HG03097 (cell line): ENCODE measurements at regions not wholly inside any gene's neighbourhood (a gene's known extent, or its start where the extent isn't known, plus 50 kb on each side); places are given as distances from the start of the nearest gene placed in this dataset.
"Not testable (repeated sequence)": the region's sequence is repeated elsewhere in the genome, so short reads cannot be mapped to it uniquely, and the experiment has no call there.

Experiments used
- ATAC-seq: cut with Tn5 transposase; IDR thresholded peaks from one replicate; pipeline ENCODE4 v1.9.1; 2021; ENCODE audit not compliant: unreplicated experiment, low FRiP score

DNA sequence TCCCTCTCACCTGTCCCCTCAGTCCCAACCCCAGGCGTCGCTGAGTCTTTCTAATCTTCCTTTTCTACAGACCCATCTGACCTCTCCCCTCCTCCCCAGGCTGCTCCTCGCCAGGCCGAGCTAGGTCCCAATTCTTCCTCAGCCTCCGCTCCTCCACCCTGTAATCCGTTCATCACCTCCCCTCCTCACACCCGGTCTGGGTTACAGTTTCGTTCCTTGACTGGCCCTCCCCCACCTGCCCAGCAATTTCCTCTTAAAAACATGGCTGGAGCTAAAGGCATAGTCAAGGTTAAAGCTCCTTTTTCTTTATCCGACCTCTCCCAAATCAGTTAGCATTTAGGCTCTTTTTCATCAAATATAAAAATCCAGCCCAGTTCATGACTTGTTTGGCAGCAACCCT lies 262.0 kb downstream of the SMARCA2 start:
- ATAC-seq: not testable (repeated sequence)

DNA sequence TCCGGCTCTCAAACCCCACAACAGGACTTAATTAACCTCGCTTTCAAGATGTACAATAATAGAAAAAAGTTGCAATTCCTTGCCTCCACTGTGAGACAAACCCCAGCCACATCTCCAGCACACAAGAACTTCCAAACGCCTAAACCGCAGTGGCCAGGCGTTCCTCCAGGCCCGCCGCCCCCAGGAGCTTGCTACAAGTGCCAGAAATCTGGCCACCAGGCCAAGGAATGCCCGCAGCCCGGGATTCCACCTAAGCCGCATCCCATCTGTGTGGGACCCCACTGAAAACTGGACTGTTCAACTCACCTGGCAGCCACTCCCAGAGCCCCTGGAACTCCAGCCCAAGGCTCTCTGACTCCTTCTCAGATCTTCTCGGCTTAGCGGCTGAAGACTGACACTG lies 262.5 kb downstream of the SMARCA2 start:
- not testable (repeated sequence) for ATAC-seq

DNA sequence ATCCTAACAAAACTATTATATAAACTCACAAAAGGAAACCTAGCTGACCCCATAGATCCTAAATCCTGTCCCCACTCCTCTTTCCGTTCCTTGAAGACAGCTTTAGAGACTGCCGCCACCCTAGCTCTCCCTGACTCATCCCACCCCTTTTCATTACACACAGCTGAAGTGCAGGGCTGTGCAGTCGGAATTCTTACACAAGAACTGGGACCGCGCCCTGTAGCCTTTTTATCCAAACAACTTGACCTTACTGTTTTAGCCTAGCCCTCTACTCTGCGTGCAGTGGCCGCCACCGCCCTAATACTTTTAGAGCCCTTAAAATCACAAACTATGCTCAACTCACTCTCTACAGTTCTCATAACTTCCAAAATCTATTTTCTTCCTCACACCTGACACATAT lies 264.0 kb downstream of the SMARCA2 start:
- not testable (repeated sequence) for ATAC-seq

DNA sequence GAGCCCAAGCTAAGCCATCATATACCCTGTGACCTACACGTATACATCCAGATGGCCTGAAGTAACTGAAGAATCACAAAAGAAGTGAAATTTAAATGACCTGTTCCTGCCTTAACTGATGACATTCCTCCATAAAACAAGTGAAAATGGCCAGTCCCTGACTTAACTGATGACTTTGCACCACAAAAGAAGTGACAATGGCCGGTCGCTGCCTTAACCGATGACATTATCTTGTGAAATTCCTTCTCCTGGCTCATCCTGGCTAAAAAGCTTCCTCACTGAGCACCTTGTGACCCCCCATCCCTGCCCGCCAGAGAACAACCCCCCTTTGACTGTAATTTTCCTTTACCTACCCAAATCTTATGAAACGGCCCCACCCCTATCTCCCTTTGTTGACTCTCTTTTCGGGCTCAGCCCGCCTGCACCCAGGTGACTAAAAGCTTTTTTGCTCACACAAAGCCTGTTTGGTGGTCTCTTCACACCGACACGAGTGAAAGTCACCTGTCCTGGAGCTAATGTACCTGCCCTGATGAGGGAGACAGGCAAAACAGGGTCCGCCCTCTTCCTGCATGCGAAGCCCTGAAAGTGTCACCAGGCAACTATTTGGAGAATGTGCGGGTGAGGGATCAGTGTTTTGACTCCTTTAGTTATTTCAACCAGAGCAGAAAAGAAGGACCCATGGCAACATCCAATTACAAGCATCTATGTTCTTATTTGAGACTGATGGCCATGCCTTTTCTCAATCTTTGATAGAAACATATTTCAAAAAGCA lies 266.1 kb downstream of the SMARCA2 start:
- ATAC-seq: no peak

DNA sequence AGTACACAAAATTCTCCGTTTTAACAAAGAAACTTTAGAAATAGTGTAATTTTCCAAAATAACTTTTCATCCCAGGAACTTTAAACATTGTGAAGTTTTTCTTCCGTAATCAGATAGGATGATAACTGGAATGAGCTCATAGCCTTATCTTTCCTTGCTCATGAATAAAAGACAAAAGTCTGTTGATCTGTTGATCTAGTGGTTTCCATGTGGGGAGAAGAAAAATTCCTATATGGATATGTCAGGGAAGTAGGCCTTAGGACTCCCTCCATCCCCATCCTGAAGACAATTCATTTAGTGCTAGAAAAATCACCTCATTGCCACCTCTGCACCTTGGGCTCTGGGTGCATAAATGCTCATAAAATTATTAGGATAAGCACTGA lies 266.6 kb downstream of the SMARCA2 start:
- ATAC-seq: no peak

DNA sequence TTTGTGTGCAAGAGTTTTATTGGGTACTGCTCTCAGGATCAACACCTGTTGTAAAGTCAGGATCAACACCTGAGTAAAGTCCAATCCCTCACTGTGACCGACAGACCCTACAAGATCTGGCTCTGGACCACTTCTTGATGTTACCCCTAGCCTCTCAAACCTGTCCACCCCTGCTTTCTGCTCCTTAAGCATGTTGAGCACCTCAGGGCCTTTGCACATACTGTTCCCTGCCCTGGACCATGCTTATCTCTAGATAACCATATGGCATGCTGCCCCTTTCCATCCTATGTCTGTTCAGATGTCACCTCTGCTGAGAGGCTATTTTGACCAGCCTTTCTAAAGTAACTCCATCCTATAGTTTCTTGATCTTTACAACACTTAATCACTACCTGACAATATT lies 269.6 kb downstream of the SMARCA2 start:
- no peak for ATAC-seq

DNA sequence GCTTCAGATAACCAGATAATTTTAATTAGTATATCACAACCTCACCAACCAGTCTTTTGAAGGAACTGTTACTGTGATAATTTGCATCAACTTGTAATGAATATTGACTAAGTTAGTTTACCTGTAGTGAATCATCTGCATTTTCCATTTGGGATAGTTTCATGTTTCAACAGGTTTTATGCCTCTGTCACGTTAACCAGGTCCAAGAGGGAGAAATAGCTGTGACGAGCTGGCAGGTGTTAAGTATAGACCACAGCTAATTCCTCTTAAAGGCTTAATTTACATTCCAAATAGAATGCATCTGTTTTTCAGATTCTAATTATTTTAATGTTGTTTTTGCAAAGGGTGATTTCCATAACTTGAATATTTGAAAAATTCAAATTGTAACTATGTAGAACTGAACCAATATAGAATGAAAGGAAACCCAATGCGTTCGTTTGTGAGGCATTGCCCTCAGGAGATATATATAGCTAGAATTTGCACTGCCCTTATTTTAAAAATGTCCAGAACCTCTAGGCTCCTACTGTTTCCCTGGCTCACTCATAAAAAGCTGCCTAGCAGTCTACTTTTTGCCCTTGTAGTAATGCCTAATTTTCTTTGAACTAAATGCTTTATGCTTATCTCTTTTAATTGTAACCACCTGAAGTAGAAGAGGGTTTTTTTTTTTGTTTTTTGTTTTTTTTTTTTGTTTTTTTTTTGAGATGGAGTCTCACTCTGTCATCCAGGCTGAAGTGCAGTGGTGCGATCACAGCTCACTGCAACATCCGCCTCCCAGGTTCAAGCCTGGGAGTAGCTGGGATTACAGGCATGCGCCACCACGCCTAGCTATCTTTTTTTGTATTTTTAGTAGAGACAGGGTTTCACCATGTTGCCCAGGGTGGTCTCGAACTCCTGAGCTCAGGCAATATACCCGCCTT lies 270.5 kb downstream of the SMARCA2 start:
- ATAC-seq: no peak

DNA sequence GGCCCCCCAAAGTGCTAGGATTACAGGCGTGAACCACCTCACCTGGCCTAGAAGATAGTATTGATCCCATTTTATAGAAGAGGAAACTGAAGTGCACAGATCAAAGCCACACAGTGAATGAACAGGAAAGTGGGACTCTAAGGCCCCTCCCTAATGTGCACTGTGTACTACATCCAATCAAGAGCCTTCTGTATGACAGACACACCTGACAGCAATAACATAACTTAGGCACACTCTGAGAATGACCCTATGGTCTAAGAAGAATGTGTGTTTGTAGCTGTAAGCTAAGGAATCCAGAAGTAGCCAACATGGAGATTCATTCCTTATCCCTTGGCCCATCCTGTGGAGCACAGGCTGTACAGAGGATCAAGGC lies 271.2 kb downstream of the SMARCA2 start:
- ATAC-seq: no peak

DNA sequence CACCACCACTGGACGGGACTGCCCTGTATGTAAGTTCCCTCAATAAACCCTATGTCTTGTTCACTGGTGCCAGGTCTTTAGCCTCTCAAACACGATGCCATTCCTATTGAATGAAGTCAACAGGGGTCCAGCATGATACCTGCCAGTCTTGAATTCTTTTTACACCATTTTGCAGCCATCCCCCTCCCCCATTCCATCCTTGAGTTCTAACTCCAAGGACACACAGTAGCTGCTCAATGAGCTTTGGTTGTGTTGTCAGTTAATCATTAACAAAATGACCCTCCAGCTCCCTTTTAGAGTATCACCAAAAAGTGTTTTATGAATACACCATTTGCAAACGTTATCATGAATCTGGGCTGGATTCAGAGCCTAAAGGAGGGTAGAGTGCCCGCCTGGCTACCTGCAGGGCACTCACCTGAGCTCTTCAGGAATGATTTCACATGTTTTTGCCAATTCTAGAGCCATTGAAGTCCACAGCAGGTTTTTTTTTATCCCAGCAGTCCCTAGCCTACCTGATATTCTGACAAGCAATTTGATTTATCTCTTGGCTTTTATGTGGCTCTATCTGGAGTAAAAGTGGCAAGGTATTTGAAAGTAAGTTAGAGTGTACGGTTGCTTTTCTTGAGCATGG lies 271.8 kb downstream of the SMARCA2 start:
- ATAC-seq: no peak

DNA sequence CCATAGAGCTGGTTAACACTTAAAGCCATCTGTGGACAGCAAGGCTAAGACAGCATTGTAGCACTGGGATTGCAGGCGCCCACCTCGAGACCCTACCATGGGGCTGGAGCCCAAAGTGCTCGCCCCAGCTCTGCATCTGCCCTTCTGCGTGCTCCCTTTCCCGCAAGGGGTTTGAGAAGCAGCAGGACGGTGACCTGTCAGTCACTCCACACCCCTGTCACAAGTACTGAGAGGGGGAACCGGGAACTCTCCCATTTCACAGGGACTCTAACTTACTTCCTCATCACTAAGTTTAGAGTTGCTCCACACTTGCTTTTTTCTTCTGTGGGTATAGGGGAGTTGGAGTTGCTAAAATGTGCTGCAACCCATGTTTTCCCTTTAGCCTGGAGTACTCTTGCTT lies 273.2 kb downstream of the SMARCA2 start:
- ATAC-seq: no peak

DNA sequence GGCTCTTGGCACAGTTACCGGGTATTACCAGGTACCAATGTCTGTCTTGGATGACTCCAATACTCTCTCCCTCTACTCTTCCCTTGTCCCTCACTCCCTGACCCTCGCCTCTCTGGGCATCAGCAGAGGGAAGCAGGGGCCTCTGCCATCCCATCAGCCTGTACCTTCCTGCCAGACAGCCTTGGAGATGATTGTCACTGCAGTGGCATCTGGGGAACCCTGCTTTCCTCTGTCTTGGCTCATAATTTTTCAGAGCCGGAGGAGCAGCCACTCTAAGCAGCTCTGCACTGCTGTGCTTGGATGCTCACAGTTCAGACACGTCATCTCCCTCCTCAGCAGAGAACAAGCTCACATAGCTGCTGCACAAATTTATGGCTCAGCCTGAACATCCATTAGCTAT lies 274.1 kb downstream of the SMARCA2 start:
- no peak for ATAC-seq

DNA sequence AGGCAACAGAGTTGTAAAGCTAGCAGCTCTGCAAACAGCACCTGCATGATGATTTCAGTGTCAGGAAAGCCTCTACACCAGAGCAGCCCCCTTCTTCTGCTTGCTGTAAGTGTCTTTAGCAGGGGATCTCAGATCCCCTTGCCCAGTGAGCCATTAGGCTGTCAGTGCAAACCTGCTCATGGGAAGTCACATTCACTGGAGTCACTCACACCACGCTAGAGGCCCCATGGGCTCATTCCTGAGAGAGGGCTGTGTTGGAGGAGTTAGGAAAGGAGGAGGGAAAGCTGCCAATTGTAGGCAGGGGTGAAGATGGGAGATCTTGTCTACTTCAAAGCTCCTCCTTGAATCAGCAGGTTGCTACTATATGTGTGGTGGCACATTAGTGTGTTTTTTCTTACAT lies 275.2 kb downstream of the SMARCA2 start:
- no peak for ATAC-seq

DNA sequence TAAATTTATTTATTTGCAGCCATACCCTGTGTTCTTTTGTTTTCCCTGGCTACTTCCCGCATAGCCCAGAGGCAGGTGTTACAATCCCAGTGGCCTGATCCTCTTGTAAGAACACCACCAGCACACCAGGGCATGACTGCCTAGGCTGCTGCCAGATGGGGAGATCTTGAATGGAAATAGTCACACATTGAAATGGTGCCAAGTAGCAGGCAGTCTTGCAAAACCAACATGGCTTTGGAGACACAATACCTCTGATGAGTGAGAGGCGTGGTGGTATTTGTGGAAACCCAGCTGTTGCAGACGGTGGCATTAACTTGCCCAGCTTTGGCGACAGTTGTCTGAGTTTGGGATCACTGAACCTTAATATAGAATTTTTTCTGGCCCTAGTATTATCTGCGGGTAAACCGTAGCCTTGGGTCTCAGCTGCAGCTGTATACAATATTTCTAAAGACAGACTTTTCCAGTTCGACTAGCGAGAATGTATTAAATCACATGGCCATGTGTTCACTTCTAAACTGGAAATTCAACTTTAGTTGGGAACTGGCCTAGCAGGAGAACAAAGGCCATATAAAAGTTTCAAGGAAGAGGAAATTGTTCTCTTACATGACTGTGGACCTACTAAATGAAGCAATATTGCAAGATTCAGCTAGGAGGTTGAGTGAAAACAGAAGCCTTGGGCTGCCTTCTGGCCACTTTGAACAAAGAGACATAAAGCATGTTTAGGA lies 277.0 kb downstream of the SMARCA2 start:
- ATAC-seq: no peak

DNA sequence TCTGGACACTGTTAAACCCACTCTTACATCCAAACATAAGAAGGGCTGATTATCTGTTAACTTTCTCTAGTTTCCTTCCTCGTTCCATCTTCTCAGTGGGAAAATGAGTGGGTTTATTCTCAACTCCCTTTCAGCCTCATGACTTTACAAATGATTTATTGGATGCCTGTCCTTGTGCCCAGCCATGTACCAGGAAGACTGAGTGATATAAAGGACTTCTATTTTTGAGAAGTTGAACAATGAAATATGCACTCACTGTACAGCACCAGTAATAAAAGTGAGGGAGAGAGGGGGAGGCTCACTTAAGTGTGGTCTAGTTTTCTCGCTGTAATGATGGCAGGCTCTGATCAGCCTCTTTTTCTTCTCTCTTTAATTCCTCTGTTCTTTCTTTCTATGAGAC lies 277.6 kb downstream of the SMARCA2 start:
- ATAC-seq: no peak

DNA sequence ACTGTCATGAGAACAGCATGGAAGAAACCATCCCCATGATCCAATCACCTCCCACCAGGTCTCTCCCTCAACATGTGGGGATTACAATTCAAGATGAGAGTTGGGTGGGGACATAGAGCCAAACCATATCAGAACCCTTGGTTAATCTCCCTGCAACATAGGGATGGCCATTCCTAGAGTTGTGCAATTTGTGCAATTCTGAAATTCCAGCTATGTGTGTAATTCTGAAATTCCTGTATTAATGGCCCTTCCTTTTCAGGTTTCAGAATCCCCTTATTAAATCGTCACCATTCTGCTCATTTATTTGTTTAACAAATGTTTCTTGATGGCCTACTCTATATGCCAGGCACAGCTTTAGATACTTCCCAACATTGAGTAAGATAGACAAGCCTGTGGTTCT lies 282.6 kb downstream of the SMARCA2 start:
- ATAC-seq: no peak

DNA sequence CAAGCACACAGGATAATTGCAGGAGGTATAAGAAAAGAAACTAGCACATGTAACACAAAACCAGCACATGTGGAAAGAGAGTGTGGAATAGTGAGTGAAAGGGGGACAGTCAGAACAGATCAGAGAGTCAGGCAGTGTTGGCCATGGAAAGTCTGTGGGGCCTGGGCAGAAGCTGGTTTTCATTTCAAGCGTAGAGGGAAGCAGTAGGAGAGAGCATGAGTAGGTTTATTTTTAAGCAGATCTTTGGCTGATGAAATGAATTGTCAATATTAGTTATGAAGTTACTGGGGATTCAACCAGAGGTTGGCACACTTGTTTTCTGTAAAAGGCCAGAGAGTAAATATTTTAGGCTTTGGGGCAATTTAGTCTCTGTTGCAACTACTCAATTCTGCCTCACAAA lies 283.1 kb downstream of the SMARCA2 start:
- no peak for ATAC-seq

DNA sequence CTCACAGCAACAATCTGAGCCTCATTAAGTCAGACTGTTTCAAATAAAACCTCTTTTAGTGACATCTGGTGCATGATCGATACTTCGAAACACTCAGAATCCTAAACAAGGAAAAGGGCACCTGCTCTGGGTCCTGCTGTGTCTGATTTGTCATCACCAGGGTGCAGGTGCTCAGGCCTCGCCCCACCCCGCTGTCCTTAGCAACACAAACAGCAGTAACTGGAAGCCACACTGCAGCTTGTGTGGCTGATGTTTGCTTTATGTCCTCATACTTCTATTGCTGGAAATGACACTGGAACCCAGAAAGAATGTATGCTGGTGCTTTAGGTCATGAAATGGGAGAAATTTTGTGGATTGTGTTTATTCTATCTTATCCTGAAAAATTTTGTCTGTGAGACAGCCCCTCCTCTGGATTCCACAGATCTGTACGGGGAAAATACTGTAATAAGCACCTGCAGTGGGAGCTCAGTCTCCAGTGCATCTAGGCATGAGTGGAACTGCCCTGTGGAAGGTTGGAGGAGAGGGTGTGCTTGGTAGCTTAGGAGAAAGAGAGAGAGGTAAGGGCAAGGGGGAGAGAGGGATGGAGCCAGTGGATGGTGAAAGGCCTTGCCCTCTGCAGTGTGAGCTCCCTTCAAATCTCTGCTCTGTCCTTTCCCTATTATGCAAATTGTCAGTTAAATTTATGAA lies 284.2 kb downstream of the SMARCA2 start:
- ATAC-seq: no peak

DNA sequence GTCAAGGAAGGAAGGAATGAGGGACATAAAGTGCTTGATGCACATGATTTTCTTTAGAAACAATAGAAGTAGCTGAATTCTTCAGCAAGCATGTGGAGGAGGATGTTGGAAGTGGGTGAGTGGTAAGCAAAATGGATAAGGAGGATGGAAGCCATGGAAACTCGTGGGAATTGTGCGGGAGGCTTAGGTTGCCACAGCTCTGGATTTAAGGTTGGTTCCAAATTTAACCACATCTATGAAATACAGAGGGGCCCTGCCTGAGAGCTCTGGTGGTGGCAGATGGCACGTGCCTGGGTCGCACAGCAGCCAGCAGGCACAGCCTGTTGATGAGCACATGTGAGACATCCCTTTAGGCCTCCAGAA lies 284.7 kb downstream of the SMARCA2 start:
- no peak for ATAC-seq

DNA sequence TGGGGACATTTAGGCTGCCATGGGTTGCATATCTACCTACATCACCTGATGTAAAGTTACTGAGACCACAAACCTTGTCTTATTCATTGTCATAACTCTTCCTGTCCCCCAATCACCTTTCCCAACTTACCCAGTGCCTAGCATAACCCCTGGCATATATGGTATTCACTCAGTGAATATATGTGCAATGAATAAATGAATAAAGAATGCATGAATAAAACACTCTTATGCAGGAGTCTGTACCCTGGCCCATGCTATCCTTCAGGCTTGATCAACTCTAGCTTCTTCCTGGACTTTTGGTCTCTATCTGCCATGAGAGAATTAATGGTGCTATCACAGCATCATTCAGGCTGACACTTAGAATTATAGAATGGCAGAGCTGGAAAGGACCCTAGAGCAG lies 285.2 kb downstream of the SMARCA2 start:
- no peak for ATAC-seq

DNA sequence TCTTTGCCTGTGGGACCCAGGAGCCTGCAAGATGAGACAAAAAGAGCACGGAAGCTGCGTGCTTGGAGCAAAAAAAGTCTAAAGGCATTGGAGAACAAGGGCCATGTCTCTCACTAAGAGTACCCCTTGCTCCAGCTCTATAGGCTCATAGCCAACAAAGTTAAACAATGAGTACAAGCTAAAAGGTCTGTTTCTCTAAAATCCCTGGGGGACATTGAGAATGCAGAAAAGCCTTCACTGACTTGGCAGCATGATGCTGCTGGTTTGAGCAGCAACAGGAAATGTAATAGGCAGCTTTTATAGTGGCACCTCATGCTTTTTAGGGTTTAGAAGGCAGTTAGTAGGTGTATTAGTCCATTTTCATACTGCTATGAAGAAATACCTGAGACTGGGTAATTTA lies 287.5 kb downstream of the SMARCA2 start:
- ATAC-seq: no peak
